ENCODE measurements at regions not wholly inside any gene's neighbourhood (a gene's known extent, or its start where the extent isn't known, plus 50 kb on each side); places are given as distances from the start of the nearest gene placed in this dataset.

- no peak overlapping the region for H2AFZ ChIP-seq (ENCODE audit: low read length)
- H3F3A ChIP-seq (ENCODE audit: low read depth): no peaks in the 10 kb centered on the region
- no peak overlapping the region for H3K4me3 ChIP-seq (ENCODE audit: low read length, poor library complexity, severe bottlenecking)
- no peaks in the 10 kb centered on the region for H4K20me1 ChIP-seq (ENCODE audit: insufficient read depth, low read length, poor library complexity, severe bottlenecking)
- H3K36me3 ChIP-seq (ENCODE audit: insufficient read depth, low read length): no peaks in the 10 kb centered on the region
- H3K4me1 ChIP-seq (ENCODE audit: insufficient read depth, low read length, poor library complexity, severe bottlenecking): no peaks in the 10 kb centered on the region
- no peaks in the 10 kb centered on the region for H3K9me3 ChIP-seq (ENCODE audit: insufficient read depth, low read depth, low read length)
- no peaks in the 10 kb centered on the region for H3K27me3 ChIP-seq (ENCODE audit: insufficient read depth, low read length, poor library complexity, severe bottlenecking)
- no peak overlapping the region for H3K4me2 ChIP-seq (ENCODE audit: low read depth, low read length, poor library complexity, severe bottlenecking)
- H3K9ac ChIP-seq (ENCODE audit: low read depth, low read length, poor library complexity, severe bottlenecking): no peak overlapping the region
- no peak for TF ChIP-seq CTCF (conservative IDR thresholded peaks at IDR 0.05; ENCODE audit: low read length)
- TF ChIP-seq EZH2phosphoT487 (IDR thresholded peaks at IDR 0.05; ENCODE audit: borderline replicate concordance): no peak
- 0 out of 2 replicates have a peak, but pooled peaks cover 5% of the 10 kb centered on the region for H3K9me2 ChIP-seq (replicated peaks; ENCODE audit: low read depth, low read length)
- H3K79me2 ChIP-seq (ENCODE audit: insufficient read depth, low read length): no peaks in the 10 kb centered on the region
These were observed 607.2 kb upstream of the KCND2 start for GRCh38 chr7:119665796-119666195.

- Histone ChIP-seq H3F3A (ENCODE audit: low read depth) (no peaks in the 10 kb centered on the region), H3K79me2 (ENCODE audit: insufficient read depth, low read length) (no peaks in the 10 kb centered on the region), H3K4me3 (ENCODE audit: low read length, poor library complexity, severe bottlenecking) (no peak overlapping the region), H3K4me1 (ENCODE audit: insufficient read depth, low read length, poor library complexity, severe bottlenecking) (no peaks in the 10 kb centered on the region), H2AFZ (ENCODE audit: low read length) (no peak overlapping the region), H3K9ac (ENCODE audit: low read depth, low read length, poor library complexity, severe bottlenecking) (no peak overlapping the region), H3K9me3 (ENCODE audit: insufficient read depth, low read depth, low read length) (no peaks in the 10 kb centered on the region), H3K9me2 (replicated peaks; ENCODE audit: low read depth, low read length) (no peaks in the 10 kb centered on the region), H4K20me1 (ENCODE audit: insufficient read depth, low read length, poor library complexity, severe bottlenecking) (no peaks in the 10 kb centered on the region), H3K4me2 (ENCODE audit: low read depth, low read length, poor library complexity, severe bottlenecking) (no peak overlapping the region), H3K36me3 (ENCODE audit: insufficient read depth, low read length) (no peaks in the 10 kb centered on the region), H3K27me3 (ENCODE audit: insufficient read depth, low read length, poor library complexity, severe bottlenecking) (no peaks in the 10 kb centered on the region)
- TF ChIP-seq EZH2phosphoT487 (IDR thresholded peaks at IDR 0.05; ENCODE audit: borderline replicate concordance) (no peak), CTCF (conservative IDR thresholded peaks at IDR 0.05; ENCODE audit: low read length) (no peak)
These were observed 591.6 kb upstream of the KCND2 start for GRCh38 chr7:119681336-119681735.

GRCh38 chr7:119684763-119685162 lies 588.2 kb upstream of the KCND2 start:
- TF ChIP-seq CTCF (conservative IDR thresholded peaks at IDR 0.05; ENCODE audit: low read length): no peak
- no peaks in the 10 kb centered on the region for H3K79me2 ChIP-seq (ENCODE audit: insufficient read depth, low read length)
- H3K4me2 ChIP-seq (ENCODE audit: low read depth, low read length, poor library complexity, severe bottlenecking): no peak overlapping the region
- no peaks in the 10 kb centered on the region for H3K27me3 ChIP-seq (ENCODE audit: insufficient read depth, low read length, poor library complexity, severe bottlenecking)
- no peaks in the 10 kb centered on the region for H4K20me1 ChIP-seq (ENCODE audit: insufficient read depth, low read length, poor library complexity, severe bottlenecking)
- H3K4me3 ChIP-seq (ENCODE audit: low read length, poor library complexity, severe bottlenecking): no peak overlapping the region
- H3K4me1 ChIP-seq (ENCODE audit: insufficient read depth, low read length, poor library complexity, severe bottlenecking): no peaks in the 10 kb centered on the region
- no peaks in the 10 kb centered on the region for H3K36me3 ChIP-seq (ENCODE audit: insufficient read depth, low read length)
- no peaks in the 10 kb centered on the region for H3K9me2 ChIP-seq (replicated peaks; ENCODE audit: low read depth, low read length)
- no peaks in the 10 kb centered on the region for H3K9me3 ChIP-seq (ENCODE audit: insufficient read depth, low read depth, low read length)
- H2AFZ ChIP-seq (ENCODE audit: low read length): no peak overlapping the region
- no peaks in the 10 kb centered on the region for H3F3A ChIP-seq (ENCODE audit: low read depth)
- H3K9ac ChIP-seq (ENCODE audit: low read depth, low read length, poor library complexity, severe bottlenecking): no peak overlapping the region

Data from Loucy (cell line).